Spleen (tissue), 7 donors: ENCODE measurements at regions not wholly inside any gene's neighbourhood (a gene's known extent, or its start where the extent isn't known, plus 50 kb on each side); places are given as distances from the start of the nearest gene placed in this dataset.

Experiments used
- POLR2AphosphoS5 ChIP-seq, 3 donors: sonication (generic); formaldehyde crosslinking; IDR thresholded peaks; one replicate each; pipeline ENCODE4 v1.5.1; 2017; ENCODE audit warnings: antibody characterized with exemption in 3 of 3
- TF ChIP-seq, protein P1 (sequence below), 11 experiments: fragments of 200-600 bp in 7 of 11; fragments of 450-650 bp in 4 of 11; sonication (generic) in 4 of 11; IDR thresholded peaks in 8 of 11; conservative IDR thresholded peaks in 3 of 11; 1 replicate in 7 of 11; 2 replicates in 4 of 11; pipeline versions ENCODE4 v1.4.0 to v1.8.0; 2016 to 2021; ENCODE audit warnings: antibody characterized with exemption in 11 of 11, inconsistent platforms in 4 of 11, mild to moderate bottlenecking in 1 of 11
- donor health status: DM: no; HTN: no; CAD: no; lungs with moderate emphysema.
- donor health status: DM: no; HTN: no; CAD: no.
- donor health status: DM: no; HTN: no; CAD: no.

DNA sequence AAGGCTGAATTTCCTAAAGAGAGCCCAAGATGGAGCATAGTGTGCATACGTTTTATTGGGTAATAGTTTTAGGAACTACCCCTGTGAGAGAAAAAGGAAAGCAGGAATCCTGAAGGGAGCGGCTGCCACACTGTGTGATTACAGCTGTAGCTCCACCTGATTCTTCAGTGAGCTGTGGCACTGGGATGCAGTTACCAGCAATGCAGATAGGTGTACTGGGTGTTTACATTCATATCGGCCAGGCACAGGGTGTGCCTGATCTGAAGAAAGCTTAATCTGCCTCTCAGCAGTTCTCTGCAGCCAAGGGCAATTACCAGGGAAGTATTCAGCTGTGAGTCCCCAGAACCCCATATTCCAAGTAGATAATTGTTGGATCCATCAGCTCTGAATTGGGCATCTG, 1541.8 kb downstream of the EFNB2 start:
- no peak for TF ChIP-seq POLR2AphosphoS5 (IDR thresholded peaks at IDR 0.05)
- TF ChIP-seq, protein P1, sequence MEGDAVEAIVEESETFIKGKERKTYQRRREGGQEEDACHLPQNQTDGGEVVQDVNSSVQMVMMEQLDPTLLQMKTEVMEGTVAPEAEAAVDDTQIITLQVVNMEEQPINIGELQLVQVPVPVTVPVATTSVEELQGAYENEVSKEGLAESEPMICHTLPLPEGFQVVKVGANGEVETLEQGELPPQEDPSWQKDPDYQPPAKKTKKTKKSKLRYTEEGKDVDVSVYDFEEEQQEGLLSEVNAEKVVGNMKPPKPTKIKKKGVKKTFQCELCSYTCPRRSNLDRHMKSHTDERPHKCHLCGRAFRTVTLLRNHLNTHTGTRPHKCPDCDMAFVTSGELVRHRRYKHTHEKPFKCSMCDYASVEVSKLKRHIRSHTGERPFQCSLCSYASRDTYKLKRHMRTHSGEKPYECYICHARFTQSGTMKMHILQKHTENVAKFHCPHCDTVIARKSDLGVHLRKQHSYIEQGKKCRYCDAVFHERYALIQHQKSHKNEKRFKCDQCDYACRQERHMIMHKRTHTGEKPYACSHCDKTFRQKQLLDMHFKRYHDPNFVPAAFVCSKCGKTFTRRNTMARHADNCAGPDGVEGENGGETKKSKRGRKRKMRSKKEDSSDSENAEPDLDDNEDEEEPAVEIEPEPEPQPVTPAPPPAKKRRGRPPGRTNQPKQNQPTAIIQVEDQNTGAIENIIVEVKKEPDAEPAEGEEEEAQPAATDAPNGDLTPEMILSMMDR (IDR thresholded peaks at IDR 0.05 in 8 of 11, conservative IDR thresholded peaks at IDR 0.05 in 3 of 11): no peak
